A673 (cell line): ENCODE measurements at regions not wholly inside any gene's neighbourhood (a gene's known extent, or its start where the extent isn't known, plus 50 kb on each side); places are given as distances from the start of the nearest gene placed in this dataset.

Source experiments
- BruUV-seq: library from RNA; stranded (reverse); fragments of 400-500 nt; replicated peaks from 2 replicates; lab custom pipeline; 2021; lab: Mats Ljungman, UMichigan
- CTCF ChIA-PET: fragments of 300-600 bp; sonication (Branson Sonifier 250); formaldehyde crosslinking; loops from one replicate; lab custom pipeline; 2022; ENCODE audit warnings: antibody characterized with exemption; lab: Charles Lee
- POLR2A ChIA-PET: fragments of 300-600 bp; sonication (Branson Sonifier 250); formaldehyde crosslinking; loops from one replicate; lab custom pipeline; 2022; ENCODE audit warnings: antibody characterized with exemption; ENCODE audit not compliant: low non-redundant PET; lab: Charles Lee
- DNase-seq: peaks from one replicate; pipeline ENCODE4 v3.0.0-alpha.2; 2015; ENCODE audit warnings: low spot score
- H3K27ac ChIP-seq: fragments of 200-600 bp; sonication (generic); 2 replicates; pipeline ENCODE4 v1.5.1; 2016; ENCODE audit warnings: mixed run types, low read depth, mild to moderate bottlenecking, mixed read lengths, antibody characterized with exemption, low read length; ENCODE audit not compliant: poor library complexity, severe bottlenecking
- H3K27me3 ChIP-seq: fragments of 200-600 bp; sonication (generic); replicated peaks from 2 replicates; pipeline ENCODE4 v1.6.1; 2017; ENCODE audit warnings: mixed run types, low read depth, mild to moderate bottlenecking, mixed read lengths, antibody characterized with exemption, low read length; ENCODE audit not compliant: insufficient read depth, poor library complexity
- H3K36me3 ChIP-seq: fragments of 200-600 bp; sonication (generic); 2 replicates; pipeline ENCODE4 v1.6.1; 2016; ENCODE audit warnings: mixed run types, mild to moderate bottlenecking, mixed read lengths, antibody characterized with exemption, low read length; ENCODE audit not compliant: insufficient read depth, poor library complexity, severe bottlenecking
- H3K4me1 ChIP-seq: fragments of 200-600 bp; sonication (generic); 2 replicates; pipeline ENCODE4 v1.6.1; 2017; ENCODE audit warnings: mixed run types, mild to moderate bottlenecking, mixed read lengths, antibody characterized with exemption, low read length; ENCODE audit not compliant: insufficient read depth, poor library complexity, severe bottlenecking
- H3K4me3 ChIP-seq: fragments of 200-600 bp; sonication (generic); 2 replicates; pipeline ENCODE4 v1.5.1; 2016; ENCODE audit warnings: low read depth, mixed run types, mild to moderate bottlenecking, mixed read lengths, low read length; ENCODE audit not compliant: poor library complexity, severe bottlenecking
- H3K9me3 ChIP-seq: fragments of 200-600 bp; sonication (generic); 2 replicates; pipeline ENCODE4 v1.6.1; 2016; ENCODE audit warnings: mixed run types, low read depth, mild to moderate bottlenecking, mixed read lengths, antibody characterized with exemption, low read length; ENCODE audit not compliant: poor library complexity, severe bottlenecking
- EZH2 ChIP-seq: fragments of 200-600 bp; sonication (generic); IDR thresholded peaks from 2 replicates; pipeline ENCODE4 v1.6.1; 2017; ENCODE audit warnings: borderline replicate concordance, low read depth, mild to moderate bottlenecking, mixed read lengths, antibody characterized with exemption, low read length; ENCODE audit not compliant: poor library complexity, severe bottlenecking
- intact Hi-C: fragments of 100-400 bp; cut with micrococcal nuclease; formaldehyde crosslinking; loops from one replicate; pipeline ENCODE4 v1.10.0; 2022; ENCODE audit not compliant: unreplicated experiment
- TF ChIP-seq, protein P1 (sequence below): fragments of 300-800, 200-600 bp; sonication (generic); conservative IDR thresholded peaks from 2 replicates; pipeline ENCODE4 v1.5.1; 2017; ENCODE audit warnings: low read depth, mild to moderate bottlenecking, antibody characterized with exemption, low read length, moderate library complexity, mixed read lengths

DNA sequence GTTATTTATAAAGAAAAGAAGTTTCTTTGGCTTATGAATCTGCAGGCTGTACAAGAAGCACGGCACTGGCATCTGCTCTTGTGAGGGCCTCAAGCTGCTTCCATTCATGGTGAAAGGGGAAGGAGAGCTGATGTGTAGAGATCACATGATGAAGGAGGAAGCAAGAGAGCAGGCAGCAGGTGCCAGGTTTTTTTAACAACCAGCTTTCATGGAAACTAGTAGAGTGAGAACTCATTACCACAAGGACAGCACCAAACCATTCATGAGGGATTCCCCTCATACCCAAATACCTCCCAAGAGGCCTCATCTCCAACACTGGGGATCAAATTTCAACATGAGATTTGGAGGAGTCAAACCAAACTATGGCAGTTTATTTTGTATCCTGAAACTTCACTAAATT lies 85.8 kb upstream of the CAMK1G start:
- POLR2A ChIA-PET, result no interaction called here
- H3K4me1 ChIP-seq, result no peaks in the 10 kb centered on the region
- no peaks in the 10 kb centered on the region for H3K36me3 ChIP-seq
- H3K4me3 ChIP-seq, result no peak overlapping the region
- CTCF ChIA-PET, result no interaction called here
- BruUV-seq, result no TSS peak
- no peak for TF ChIP-seq EZH2
- TF ChIP-seq, protein P1, sequence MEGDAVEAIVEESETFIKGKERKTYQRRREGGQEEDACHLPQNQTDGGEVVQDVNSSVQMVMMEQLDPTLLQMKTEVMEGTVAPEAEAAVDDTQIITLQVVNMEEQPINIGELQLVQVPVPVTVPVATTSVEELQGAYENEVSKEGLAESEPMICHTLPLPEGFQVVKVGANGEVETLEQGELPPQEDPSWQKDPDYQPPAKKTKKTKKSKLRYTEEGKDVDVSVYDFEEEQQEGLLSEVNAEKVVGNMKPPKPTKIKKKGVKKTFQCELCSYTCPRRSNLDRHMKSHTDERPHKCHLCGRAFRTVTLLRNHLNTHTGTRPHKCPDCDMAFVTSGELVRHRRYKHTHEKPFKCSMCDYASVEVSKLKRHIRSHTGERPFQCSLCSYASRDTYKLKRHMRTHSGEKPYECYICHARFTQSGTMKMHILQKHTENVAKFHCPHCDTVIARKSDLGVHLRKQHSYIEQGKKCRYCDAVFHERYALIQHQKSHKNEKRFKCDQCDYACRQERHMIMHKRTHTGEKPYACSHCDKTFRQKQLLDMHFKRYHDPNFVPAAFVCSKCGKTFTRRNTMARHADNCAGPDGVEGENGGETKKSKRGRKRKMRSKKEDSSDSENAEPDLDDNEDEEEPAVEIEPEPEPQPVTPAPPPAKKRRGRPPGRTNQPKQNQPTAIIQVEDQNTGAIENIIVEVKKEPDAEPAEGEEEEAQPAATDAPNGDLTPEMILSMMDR, result no peak
- no peak for DNase-seq
- H3K9me3 ChIP-seq, result peaks cover 15% of the 10 kb centered on the region
- intact Hi-C loops, result no loop called here
- H3K27ac ChIP-seq, result no peak overlapping the region
- no peaks in the 10 kb centered on the region for H3K27me3 ChIP-seq

- peaks cover 8% of the 10 kb centered on the region for H3K27me3 ChIP-seq
- DNase-seq, result no peak
- H3K9me3 ChIP-seq, result peaks cover 10% of the 10 kb centered on the region
- ChIA-PET POLR2A (no interaction called here), CTCF (no interaction called here)
- no peaks in the 10 kb centered on the region for H3K4me1 ChIP-seq
- H3K27ac ChIP-seq, result no peak overlapping the region
- TF ChIP-seq EZH2, result no peak
- no TSS peak for BruUV-seq
- intact Hi-C loops, result no loop called here
- H3K36me3 ChIP-seq, result no peaks in the 10 kb centered on the region
- H3K4me3 ChIP-seq, result no peak overlapping the region
Measured at GRCh38 chr1:209500993-209501392, 82.5 kb upstream of the CAMK1G start.

GRCh38 chr1:209503196-209503595 lies 80.3 kb upstream of the CAMK1G start:
- H3K4me1 ChIP-seq, result no peaks in the 10 kb centered on the region
- CTCF ChIA-PET, result no interaction called here
- no peak for DNase-seq
- BruUV-seq, result no TSS peak
- H3K36me3 ChIP-seq, result no peaks in the 10 kb centered on the region
- intact Hi-C loops, result no loop called here
- H3K4me3 ChIP-seq, result no peak overlapping the region
- no peak overlapping the region for H3K27ac ChIP-seq
- POLR2A ChIA-PET, result no interaction called here
- H3K27me3 ChIP-seq, result peaks cover 8% of the 10 kb centered on the region
- TF ChIP-seq, protein P1, result no peak
- peaks cover 10% of the 10 kb centered on the region for H3K9me3 ChIP-seq

- CTCF ChIA-PET, result no interaction called here
Measured at GRCh38 chr1:209504571-209504970, 78.9 kb upstream of the CAMK1G start.

More at GRCh38 chr1:209504571-209504970, 78.9 kb upstream of the CAMK1G start:
- TF ChIP-seq EZH2, result no peak
- TF ChIP-seq, protein P1, result no peak
- no TSS peak for BruUV-seq
- Histone ChIP-seq H3K36me3 (no peaks in the 10 kb centered on the region), H3K4me3 (no peak overlapping the region), H3K4me1 (no peaks in the 10 kb centered on the region), H3K9me3 (peaks cover 10% of the 10 kb centered on the region), H3K27ac (no peak overlapping the region), H3K27me3 (peaks cover 8% of the 10 kb centered on the region)
- DNase-seq, result no peak
- POLR2A ChIA-PET, result no interaction called here
- intact Hi-C loops, result no loop called here
